HepG2 (cell line): ENCODE measurements at regions not wholly inside any gene's neighbourhood (a gene's known extent, or its start where the extent isn't known, plus 50 kb on each side); places are given as distances from the start of the nearest gene placed in this dataset.

Experiments used
- AFF4 ChIP-seq: sonication (generic); formaldehyde crosslinking; IDR thresholded peaks from 2 replicates; pipeline ENCODE4 v1.4.0; 2020; ENCODE audit warnings: missing genetic modification reagents
- ARNT2 ChIP-seq: sonication (generic); formaldehyde crosslinking; IDR thresholded peaks from 2 replicates; pipeline ENCODE4 v1.8.0; 2022; ENCODE audit warnings: mild to moderate bottlenecking, low read depth, missing genetic modification reagents, moderate library complexity
- CAMTA2 ChIP-seq: sonication (generic); formaldehyde crosslinking; IDR thresholded peaks from 2 replicates; pipeline ENCODE4 v1.4.0; 2020; ENCODE audit warnings: mild to moderate bottlenecking, missing genetic modification reagents, borderline replicate concordance
- CTCF ChIP-seq: sonication (generic); formaldehyde crosslinking; IDR thresholded peaks from 2 replicates; pipeline ENCODE4 v1.5.0; 2020; ENCODE audit warnings: mild to moderate bottlenecking, missing genetic modification reagents, moderate library complexity
- ESRRA ChIP-seq: sonication (generic); formaldehyde crosslinking; IDR thresholded peaks from 2 replicates; pipeline ENCODE4 v1.5.1; 2020; ENCODE audit warnings: mild to moderate bottlenecking, low read depth, missing genetic modification reagents
- FOSL2 ChIP-seq: sonication (generic); formaldehyde crosslinking; IDR thresholded peaks from 2 replicates; pipeline ENCODE4 v1.4.0; 2020; ENCODE audit warnings: missing genetic modification reagents
- KDM1A ChIP-seq: IDR thresholded peaks from 2 replicates; pipeline ENCODE4 v1.6.1; 2016; ENCODE audit warnings: missing compliant biosample characterization
- PHF8 ChIP-seq: sonication (generic); formaldehyde crosslinking; IDR thresholded peaks from 2 replicates; pipeline ENCODE4 v1.5.0; 2020; ENCODE audit warnings: missing genetic modification reagents
- POLR2AphosphoS5 ChIP-seq: IDR thresholded peaks from 2 replicates; pipeline ENCODE4 v1.6.1; 2012; ENCODE audit warnings: low read depth, low read length
- ZNF121 ChIP-seq: sonication (generic); formaldehyde crosslinking; IDR thresholded peaks from 2 replicates; pipeline ENCODE4 v1.5.0; 2020; ENCODE audit warnings: mild to moderate bottlenecking, missing genetic modification reagents
- ZNF335 ChIP-seq: sonication (generic); formaldehyde crosslinking; IDR thresholded peaks from 2 replicates; pipeline ENCODE4 v1.4.0; 2020; ENCODE audit warnings: missing genetic modification reagents
- ZNF556 ChIP-seq: sonication (generic); formaldehyde crosslinking; IDR thresholded peaks from 2 replicates; pipeline ENCODE4 v1.4.0; 2020; ENCODE audit warnings: mild to moderate bottlenecking, missing genetic modification reagents, borderline replicate concordance

DNA sequence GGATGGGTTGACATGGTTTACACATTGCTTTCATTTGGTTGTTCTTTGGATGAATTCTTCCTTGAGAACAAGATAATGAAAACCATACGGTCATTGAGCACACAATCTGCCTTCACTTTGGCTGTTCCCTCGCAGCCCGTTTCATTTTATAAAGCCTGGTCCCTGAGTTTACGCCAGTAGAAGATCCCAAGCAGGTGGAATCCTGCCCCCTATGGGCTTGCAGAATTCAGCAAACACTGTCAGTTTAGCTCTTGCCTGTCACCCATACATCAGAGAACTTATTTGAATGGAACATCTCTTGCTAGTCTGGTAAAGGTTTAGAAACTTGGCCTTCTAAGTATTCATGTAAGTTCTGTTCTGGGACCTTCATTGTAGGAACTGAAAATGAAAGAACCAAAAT, 666.4 kb upstream of the ZEB2 start:
- TF ChIP-seq CTCF (CRISPR knock-in tag) (no peak), ZNF556 (CRISPR knock-in tag) (no peak), ARNT2 (no peak), POLR2AphosphoS5 (no peak), PHF8 (no peak), ZNF121 (CRISPR knock-in tag) (no peak), FOSL2 (CRISPR knock-in tag) (no peak), ESRRA (CRISPR knock-in tag) (no peak), AFF4 (no peak), CAMTA2 (CRISPR knock-in tag) (no peak), KDM1A (no peak), ZNF335 (CRISPR knock-in tag) (no peak)
